Chondrocyte (in vitro differentiated cells): ENCODE measurements at regions not wholly inside any gene's neighbourhood (a gene's known extent, or its start where the extent isn't known, plus 50 kb on each side); places are given as distances from the start of the nearest gene placed in this dataset.

Experiments used
- DNase-seq: peaks from one replicate; pipeline ENCODE4 v3.0.0; 2021; ENCODE audit warnings: mixed read lengths, low spot score
- H3K27ac Mint-ChIP-seq: one replicate; pipeline ENCODE4 v1.8.0; 2021; ENCODE audit warnings: mild to moderate bottlenecking, moderate library complexity, mixed read lengths; ENCODE audit not compliant: unreplicated experiment
- H3K27me3 Mint-ChIP-seq: 2 replicates; pipeline ENCODE4 v1.8.0; 2021; ENCODE audit warnings: low read depth, mixed read lengths
- H3K36me3 Mint-ChIP-seq: 2 replicates; pipeline ENCODE4 v1.8.0; 2021; ENCODE audit warnings: low read depth, mixed read lengths
- H3K4me1 Mint-ChIP-seq: 2 replicates; pipeline ENCODE4 v1.8.0; 2021; ENCODE audit warnings: low read depth, mild to moderate bottlenecking, mixed read lengths
- H3K4me3 Mint-ChIP-seq: one replicate; pipeline ENCODE4 v1.8.0; 2021; ENCODE audit warnings: mild to moderate bottlenecking, moderate library complexity, mixed read lengths; ENCODE audit not compliant: unreplicated experiment
- H3K9me3 Mint-ChIP-seq: 2 replicates; pipeline ENCODE4 v1.8.0; 2021; ENCODE audit warnings: low read depth, mixed read lengths
- CTCF ChIP-seq: fragments of 200-600 bp; sonication (generic); IDR thresholded peaks from 2 replicates; pipeline ENCODE4 v1.5.0; 2021; ENCODE audit warnings: antibody characterized with exemption, mild to moderate bottlenecking, moderate library complexity

GRCh38 chr1:82454431-82454830, 653.7 kb downstream of the ADGRL2 start:
- Mint-ChIP-seq H3K4me1 (peaks cover 7% of the 10 kb centered on the region), H3K27ac (no peak overlapping the region), H3K9me3 (peaks cover 21% of the 10 kb centered on the region), H3K36me3 (peaks cover 9% of the 10 kb centered on the region), H3K4me3 (no peak overlapping the region), H3K27me3 (no peaks in the 10 kb centered on the region)
- TF ChIP-seq CTCF = no peak
- no peak for DNase-seq

- Mint-ChIP-seq H3K4me1 (peaks cover 7% of the 10 kb centered on the region), H3K4me3 (no peak overlapping the region), H3K9me3 (peaks cover 21% of the 10 kb centered on the region), H3K27ac (no peak overlapping the region), H3K36me3 (peaks cover 9% of the 10 kb centered on the region), H3K27me3 (no peaks in the 10 kb centered on the region)
- no peak for DNase-seq
- TF ChIP-seq CTCF = no peak
Measured at GRCh38 chr1:82453511-82454185, 652.9 kb downstream of the ADGRL2 start.

- Mint-ChIP-seq H3K27ac (no peak overlapping the region), H3K36me3 (peaks cover 8% of the 10 kb centered on the region)
Measured at GRCh38 chr1:82452096-82452495, 651.4 kb downstream of the ADGRL2 start.

GRCh38 chr1:82451191-82451590, 650.5 kb downstream of the ADGRL2 start:
- Mint-ChIP-seq H3K9me3 (peaks cover 21% of the 10 kb centered on the region), H3K4me3 (no peak overlapping the region), H3K4me1 (peaks cover 7% of the 10 kb centered on the region), H3K27me3 (no peaks in the 10 kb centered on the region), H3K36me3 (peaks cover 8% of the 10 kb centered on the region), H3K27ac (no peak overlapping the region)
- no peak for DNase-seq
- no peak for TF ChIP-seq CTCF

More at GRCh38 chr1:82452096-82452495, 651.4 kb downstream of the ADGRL2 start:
- no peak overlapping the region for H3K4me3 Mint-ChIP-seq
- H3K9me3 Mint-ChIP-seq = peaks cover 21% of the 10 kb centered on the region
- peaks cover 7% of the 10 kb centered on the region for H3K4me1 Mint-ChIP-seq
- no peaks in the 10 kb centered on the region for H3K27me3 Mint-ChIP-seq
- no peak for TF ChIP-seq CTCF
- no peak for DNase-seq

GRCh38 chr1:82449506-82450057, 648.8 kb downstream of the ADGRL2 start:
- Mint-ChIP-seq H3K27ac (peak overlapping the region; percentile 33), H3K9me3 (peaks cover 21% of the 10 kb centered on the region), H3K36me3 (peaks cover 8% of the 10 kb centered on the region), H3K27me3 (no peaks in the 10 kb centered on the region), H3K4me1 (no peaks in the 10 kb centered on the region), H3K4me3 (no peak overlapping the region)
- TF ChIP-seq CTCF = no peak
- DNase-seq = no peak
